ENCODE measurements at regions not wholly inside any gene's neighbourhood (a gene's known extent, or its start where the extent isn't known, plus 50 kb on each side); places are given as distances from the start of the nearest gene placed in this dataset.

DNA sequence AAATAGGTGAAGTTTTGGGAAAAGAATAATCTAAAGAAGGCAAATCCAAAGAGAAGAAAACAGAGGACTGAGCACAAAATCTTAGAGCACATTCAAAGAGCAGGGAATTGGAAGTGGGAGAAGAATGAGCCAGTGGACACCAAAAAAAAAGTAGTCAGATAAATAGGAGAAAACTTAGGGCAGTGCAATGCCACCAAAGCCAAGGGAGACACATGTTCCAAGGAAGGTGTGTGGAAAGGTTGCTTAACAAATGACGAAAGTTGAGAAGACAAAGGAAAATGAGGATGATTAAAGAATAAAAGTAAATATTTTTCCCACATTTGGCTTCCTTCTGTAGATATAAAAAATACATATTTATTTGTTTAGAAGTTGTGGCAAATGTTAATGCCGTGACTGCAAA lies 237.6 kb downstream of the TANC2 start:
- TF ChIP-seq REST (IDR thresholded peaks at IDR 0.05; ENCODE audit: low read depth): no peak
- TF ChIP-seq USF1 (IDR thresholded peaks at IDR 0.05): no peak
- no peak for TF ChIP-seq ZBTB7A (IDR thresholded peaks at IDR 0.05; ENCODE audit: low read depth)
- no peak for TF ChIP-seq TCF12 (IDR thresholded peaks at IDR 0.05; ENCODE audit: low read depth)
- TF ChIP-seq NFIC (IDR thresholded peaks at IDR 0.05): no peak
- TF ChIP-seq EP300 (IDR thresholded peaks at IDR 0.05; ENCODE audit: borderline replicate concordance): no peak
- no peak for TF ChIP-seq TAF1 (IDR thresholded peaks at IDR 0.05; ENCODE audit: low read depth)
- no peak for TF ChIP-seq EGR1 (IDR thresholded peaks at IDR 0.05)
- TF ChIP-seq RAD21 (IDR thresholded peaks at IDR 0.05; ENCODE audit: low read depth): no peak
- TF ChIP-seq YY1 (IDR thresholded peaks at IDR 0.05; ENCODE audit: low read depth): no peak
- TF ChIP-seq MAX (IDR thresholded peaks at IDR 0.05): no peak
- TF ChIP-seq CREB1 (IDR thresholded peaks at IDR 0.05; ENCODE audit: low read depth): no peak
- no peak for TF ChIP-seq CEBPB (IDR thresholded peaks at IDR 0.05)
- no peak for TF ChIP-seq FOXM1 (IDR thresholded peaks at IDR 0.05; ENCODE audit: borderline replicate concordance, low read depth)
- TF ChIP-seq TEAD4 (IDR thresholded peaks at IDR 0.05): no peak

DNA sequence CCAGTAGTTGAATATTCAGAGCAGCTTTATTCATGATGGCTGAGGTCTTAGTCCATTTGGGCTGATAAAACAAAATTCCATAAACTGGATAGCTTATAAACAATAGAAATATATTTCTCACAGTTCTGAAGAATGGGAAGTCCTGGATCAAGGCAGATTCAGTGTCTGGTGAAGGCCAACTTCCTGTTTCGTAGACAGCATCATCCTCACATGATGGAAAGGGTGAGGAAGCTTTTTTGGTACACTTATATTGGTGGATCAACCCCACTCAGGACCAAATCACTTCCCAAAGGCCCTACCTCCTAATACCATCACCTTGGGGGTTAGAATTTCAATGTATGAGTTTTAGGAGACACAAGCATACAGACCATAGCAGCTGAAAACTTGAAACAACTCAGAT lies 224.2 kb downstream of the CYB561 start:
- TF ChIP-seq TAF1 (IDR thresholded peaks at IDR 0.05; ENCODE audit: low read depth) (no peak), FOXM1 (IDR thresholded peaks at IDR 0.05; ENCODE audit: borderline replicate concordance, low read depth) (no peak), TEAD4 (IDR thresholded peaks at IDR 0.05) (no peak), CEBPB (IDR thresholded peaks at IDR 0.05) (no peak), CREB1 (IDR thresholded peaks at IDR 0.05; ENCODE audit: low read depth) (no peak)

GRCh38 chr17:63222655-63223054 lies 223.5 kb downstream of the CYB561 start:
- TF ChIP-seq TAF1 (IDR thresholded peaks at IDR 0.05; ENCODE audit: low read depth) (no peak), EGR1 (IDR thresholded peaks at IDR 0.05) (no peak), NFIC (IDR thresholded peaks at IDR 0.05) (no peak), REST (IDR thresholded peaks at IDR 0.05; ENCODE audit: low read depth) (no peak)

GRCh38 chr17:63223212-63223911 lies 222.7 kb downstream of the CYB561 start:
- TF ChIP-seq EGR1 (IDR thresholded peaks at IDR 0.05) (no peak), YY1 (IDR thresholded peaks at IDR 0.05; ENCODE audit: low read depth) (no peak), REST (IDR thresholded peaks at IDR 0.05; ENCODE audit: low read depth) (no peak), EP300 (IDR thresholded peaks at IDR 0.05; ENCODE audit: borderline replicate concordance) (no peak), FOXM1 (IDR thresholded peaks at IDR 0.05; ENCODE audit: borderline replicate concordance, low read depth) (no peak), TCF12 (IDR thresholded peaks at IDR 0.05; ENCODE audit: low read depth) (no peak), USF1 (IDR thresholded peaks at IDR 0.05) (no peak), TAF1 (IDR thresholded peaks at IDR 0.05; ENCODE audit: low read depth) (no peak), MAX (IDR thresholded peaks at IDR 0.05) (no peak), CEBPB (IDR thresholded peaks at IDR 0.05) (no peak), ZBTB7A (IDR thresholded peaks at IDR 0.05; ENCODE audit: low read depth) (no peak), NFIC (IDR thresholded peaks at IDR 0.05) (no peak), RAD21 (IDR thresholded peaks at IDR 0.05; ENCODE audit: low read depth) (no peak), TEAD4 (IDR thresholded peaks at IDR 0.05) (no peak), CREB1 (IDR thresholded peaks at IDR 0.05; ENCODE audit: low read depth) (no peak)
